Left lung (tissue), 4 donors: ENCODE measurements at regions not wholly inside any gene's neighbourhood (a gene's known extent, or its start where the extent isn't known, plus 50 kb on each side); places are given as distances from the start of the nearest gene placed in this dataset.

Source experiments
- ATAC-seq: fragments of 200-7000 bp; cut with Tn5 transposase; one replicate; pipeline ENCODE4 v1.9.1; 2020; ENCODE audit warnings: moderate library complexity
- DNase-seq, 4 donors: peaks; one replicate each; pipeline ENCODE4 v3.0.0-alpha.2; 2013 to 2020
- H3K27ac ChIP-seq, 2 donors: fragments of 200-600 bp; sonication (generic) in 1 of 2; one replicate each; pipeline versions ENCODE4 v1.5.0 to v1.8.0; 2020 to 2021
- H3K27me3 ChIP-seq, 2 donors: fragments of 200-600 bp; sonication (generic) in 1 of 2; one replicate each; pipeline versions ENCODE4 v1.5.0 to v1.8.0; 2020 to 2021
- H3K36me3 ChIP-seq, 2 donors: fragments of 200-600 bp; sonication (generic) in 1 of 2; one replicate each; pipeline versions ENCODE4 v1.5.0 to v1.8.0; 2020 to 2021
- H3K4me1 ChIP-seq, 2 donors: fragments of 200-600 bp; one replicate each; pipeline ENCODE4 v1.8.0; 2021
- H3K4me3 ChIP-seq, 2 donors: fragments of 200-600 bp; sonication (generic) in 1 of 2; one replicate each; pipeline versions ENCODE4 v1.5.0 to v1.8.0; 2020 to 2021; ENCODE audit warnings: mild to moderate bottlenecking in 1 of 2
- H3K9me3 ChIP-seq, 2 donors: fragments of 200-600 bp; sonication (generic) in 1 of 2; one replicate each; pipeline versions ENCODE4 v1.5.0 to v1.8.0; 2020 to 2021
- intact Hi-C, 2 donors: fragments of 100-400 bp; cut with DNase I; formaldehyde crosslinking; loops; one replicate each; pipeline versions ENCODE4 v1.11.2 to v1.14.2; 2022
- TF ChIP-seq, protein P1 (sequence below), 2 donors: fragments of 200-600 bp; sonication (generic) in 1 of 2; IDR thresholded peaks; one replicate each; pipeline versions ENCODE4 v1.5.0 to v1.8.0; 2021; ENCODE audit warnings: antibody characterized with exemption in 2 of 2
- donor health status: DM: no; HTN: yes; CAD: no.
- donor health status: DM: no; HTN: no; CAD: no.

DNA sequence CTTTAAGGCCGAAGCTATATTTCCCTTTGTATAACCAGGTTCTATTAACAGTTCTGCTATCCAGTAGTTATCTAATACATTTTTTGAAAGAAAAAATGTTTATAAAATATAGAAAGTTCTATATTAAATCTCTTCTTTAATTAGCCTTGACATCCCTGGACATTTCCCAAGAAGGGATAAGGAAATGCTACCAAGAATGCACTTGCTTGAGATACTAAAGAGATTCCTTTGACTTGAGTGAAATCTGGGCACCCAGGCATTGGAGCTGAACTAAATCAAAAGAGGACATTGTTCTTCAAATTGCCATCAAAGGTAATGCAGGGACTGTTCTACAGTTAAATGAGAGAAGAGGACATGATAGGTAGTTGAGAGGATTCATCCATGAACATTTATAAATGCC lies 535.9 kb upstream of the FAT3 start:
- TF ChIP-seq, protein P1, sequence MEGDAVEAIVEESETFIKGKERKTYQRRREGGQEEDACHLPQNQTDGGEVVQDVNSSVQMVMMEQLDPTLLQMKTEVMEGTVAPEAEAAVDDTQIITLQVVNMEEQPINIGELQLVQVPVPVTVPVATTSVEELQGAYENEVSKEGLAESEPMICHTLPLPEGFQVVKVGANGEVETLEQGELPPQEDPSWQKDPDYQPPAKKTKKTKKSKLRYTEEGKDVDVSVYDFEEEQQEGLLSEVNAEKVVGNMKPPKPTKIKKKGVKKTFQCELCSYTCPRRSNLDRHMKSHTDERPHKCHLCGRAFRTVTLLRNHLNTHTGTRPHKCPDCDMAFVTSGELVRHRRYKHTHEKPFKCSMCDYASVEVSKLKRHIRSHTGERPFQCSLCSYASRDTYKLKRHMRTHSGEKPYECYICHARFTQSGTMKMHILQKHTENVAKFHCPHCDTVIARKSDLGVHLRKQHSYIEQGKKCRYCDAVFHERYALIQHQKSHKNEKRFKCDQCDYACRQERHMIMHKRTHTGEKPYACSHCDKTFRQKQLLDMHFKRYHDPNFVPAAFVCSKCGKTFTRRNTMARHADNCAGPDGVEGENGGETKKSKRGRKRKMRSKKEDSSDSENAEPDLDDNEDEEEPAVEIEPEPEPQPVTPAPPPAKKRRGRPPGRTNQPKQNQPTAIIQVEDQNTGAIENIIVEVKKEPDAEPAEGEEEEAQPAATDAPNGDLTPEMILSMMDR (IDR thresholded peaks at IDR 0.05) = no peak
- no peak overlapping the region for H3K27ac ChIP-seq
- no peaks in the 10 kb centered on the region for H3K4me1 ChIP-seq
- no peaks in the 10 kb centered on the region for H3K9me3 ChIP-seq
- no peak overlapping the region for H3K4me3 ChIP-seq
- no peak for DNase-seq
- no peaks in the 10 kb centered on the region for H3K27me3 ChIP-seq
- no peak for ATAC-seq
- H3K36me3 ChIP-seq = no peaks in the 10 kb centered on the region
- intact Hi-C loops = no loop called here

- TF ChIP-seq, protein P1 (IDR thresholded peaks at IDR 0.05) = no peak
- no peak for DNase-seq
- no peak for ATAC-seq
- no peak overlapping the region for H3K27ac ChIP-seq
- intact Hi-C loops = no loop called here
- H3K9me3 ChIP-seq = no peaks in the 10 kb centered on the region
- H3K27me3 ChIP-seq = no peaks in the 10 kb centered on the region
- H3K4me3 ChIP-seq = no peak overlapping the region
- no peaks in the 10 kb centered on the region for H3K4me1 ChIP-seq
- no peaks in the 10 kb centered on the region for H3K36me3 ChIP-seq
These were observed 537.9 kb upstream of the FAT3 start for GRCh38 chr11:91686700-91687099.

GRCh38 chr11:91686281-91686680 lies 538.3 kb upstream of the FAT3 start:
- DNase-seq (no peak), ATAC-seq (no peak)
- H3K9me3 ChIP-seq = no peaks in the 10 kb centered on the region
- intact Hi-C loops = no loop called here
- H3K27ac ChIP-seq = no peak overlapping the region
- H3K4me3 ChIP-seq = no peak overlapping the region
- H3K4me1 ChIP-seq = no peaks in the 10 kb centered on the region
- H3K27me3 ChIP-seq = no peaks in the 10 kb centered on the region
- no peaks in the 10 kb centered on the region for H3K36me3 ChIP-seq
- TF ChIP-seq, protein P1 (IDR thresholded peaks at IDR 0.05) = no peak

DNA sequence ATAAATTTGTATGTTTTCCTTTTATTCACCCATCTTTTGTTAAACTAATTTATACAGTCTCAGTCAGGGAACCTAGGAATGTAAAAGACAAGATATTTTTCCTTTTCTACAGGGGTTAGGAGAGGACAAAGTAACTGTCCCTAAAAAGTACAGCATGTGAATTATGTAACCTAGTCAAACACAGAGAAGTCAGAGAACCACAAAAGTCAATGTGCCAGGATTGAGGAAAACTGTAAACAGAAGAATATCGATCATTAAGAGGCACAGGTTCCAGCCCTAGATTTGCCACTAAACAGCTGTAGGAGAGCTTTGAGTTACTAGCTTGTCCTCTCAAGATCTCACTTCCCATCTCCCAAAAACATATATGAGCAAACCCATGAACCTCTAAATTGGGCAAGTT lies 550.9 kb upstream of the FAT3 start:
- Histone ChIP-seq H3K27me3 (no peaks in the 10 kb centered on the region), H3K4me1 (no peaks in the 10 kb centered on the region), H3K9me3 (peaks cover 0 to 4% of the 10 kb centered on the region in 2 donors), H3K4me3 (no peak overlapping the region), H3K36me3 (no peaks in the 10 kb centered on the region), H3K27ac (no peak overlapping the region)
- intact Hi-C loops = no loop called here
- TF ChIP-seq, protein P1 (IDR thresholded peaks at IDR 0.05) = no peak
- DNase-seq (no peak), ATAC-seq (no peak)

DNA sequence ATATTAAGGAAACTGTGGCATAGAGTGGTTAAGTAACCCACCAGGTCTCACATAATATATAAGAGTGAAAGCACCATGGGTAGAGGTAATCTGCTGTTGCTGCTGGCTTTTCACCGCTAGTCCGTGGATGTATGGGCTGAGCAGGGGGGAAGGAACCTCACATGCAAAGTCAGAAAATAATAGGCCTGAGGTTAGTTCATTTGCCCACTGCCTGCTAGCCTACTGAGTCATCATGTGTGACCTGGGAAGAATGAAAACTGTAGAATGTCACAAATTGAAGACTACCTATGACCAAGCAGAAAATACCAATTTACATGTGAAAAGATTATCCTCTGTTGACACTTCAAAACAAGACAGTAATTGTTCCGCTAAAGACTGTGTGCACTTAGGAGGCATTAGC lies 560.1 kb upstream of the FAT3 start:
- intact Hi-C loops = no loop called here
- Histone ChIP-seq H3K27ac (no peak overlapping the region), H3K36me3 (no peaks in the 10 kb centered on the region), H3K4me1 (no peaks in the 10 kb centered on the region), H3K27me3 (no peaks in the 10 kb centered on the region), H3K4me3 (no peak overlapping the region), H3K9me3 (no peaks in the 10 kb centered on the region)
- TF ChIP-seq, protein P1 (IDR thresholded peaks at IDR 0.05) = no peak
- no peak for DNase-seq
- no peak for ATAC-seq
